ENCODE measurements at regions not wholly inside any gene's neighbourhood (a gene's known extent, or its start where the extent isn't known, plus 50 kb on each side); places are given as distances from the start of the nearest gene placed in this dataset.
"Not testable (repeated sequence)": the region's sequence is repeated elsewhere in the genome, so short reads cannot be mapped to it uniquely, and the experiment has no call there.

- intact Hi-C loops (cut with DNase I; ENCODE audit: low total_unique reads), result no loop called here
- no peaks in the 10 kb centered on the region for H3K27me3 ChIP-seq
- DNase-seq, result no peak
- no peaks in the 10 kb centered on the region for H3K36me3 ChIP-seq (ENCODE audit: low read depth, missing control alignments)
- H3K9me3 ChIP-seq, result no peaks in the 10 kb centered on the region
- H3K4me3 ChIP-seq, result no peak overlapping the region
- 80 to 83% methylated on average over 4 to 5 of the region's 5 CpGs for WGBS, 2 donors
- no peak overlapping the region for H3K27ac ChIP-seq
- TF ChIP-seq POLR2A (IDR thresholded peaks at IDR 0.05), result no peak
- no peak for TF ChIP-seq CTCF (IDR thresholded peaks at IDR 0.05)
- no peaks in the 10 kb centered on the region for H3K4me1 ChIP-seq
Measured at GRCh38 chr10:44280226-44281014, 104.5 kb downstream of the CXCL12 start.

GRCh38 chr10:44279426-44280126 is 105.3 kb downstream of the CXCL12 start:
- no peak overlapping the region for H3K4me3 ChIP-seq
- intact Hi-C loops (cut with DNase I; ENCODE audit: low total_unique reads), result no loop called here
- no peaks in the 10 kb centered on the region for H3K9me3 ChIP-seq
- 86 to 95% methylated on average over 7 of the region's 7 CpGs for WGBS, 2 donors
- no peak for DNase-seq
- H3K27ac ChIP-seq, result no peak overlapping the region
- no peaks in the 10 kb centered on the region for H3K27me3 ChIP-seq
- no peaks in the 10 kb centered on the region for H3K36me3 ChIP-seq (ENCODE audit: low read depth, missing control alignments)
- TF ChIP-seq CTCF (IDR thresholded peaks at IDR 0.05), result no peak
- no peak for TF ChIP-seq POLR2A (IDR thresholded peaks at IDR 0.05)
- H3K4me1 ChIP-seq, result no peaks in the 10 kb centered on the region

- TF ChIP-seq POLR2A (IDR thresholded peaks at IDR 0.05) (no peak), CTCF (IDR thresholded peaks at IDR 0.05) (no peak)
Measured at GRCh38 chr10:44278837-44279324, 106.0 kb downstream of the CXCL12 start.

GRCh38 chr10:44268435-44268948 is 116.4 kb downstream of the CXCL12 start:
- H3K27me3 ChIP-seq; H3K27ac ChIP-seq; DNase-seq; H3K36me3 ChIP-seq (ENCODE audit: low read depth, missing control alignments); intact Hi-C loops (cut with DNase I; ENCODE audit: low total_unique reads); H3K9me3 ChIP-seq; H3K4me1 ChIP-seq; H3K4me3 ChIP-seq: not testable (repeated sequence)
- 92 to 93% methylated on average over 6 to 16 of the region's 16 CpGs for WGBS, 2 donors

More at GRCh38 chr10:44278837-44279324, 106.0 kb downstream of the CXCL12 start:
- Histone ChIP-seq H3K4me1 (no peaks in the 10 kb centered on the region), H3K4me3 (no peak overlapping the region), H3K27me3 (no peaks in the 10 kb centered on the region), H3K27ac (no peak overlapping the region), H3K36me3 (ENCODE audit: low read depth, missing control alignments) (no peaks in the 10 kb centered on the region), H3K9me3 (no peaks in the 10 kb centered on the region)
- intact Hi-C loops (cut with DNase I; ENCODE audit: low total_unique reads), result no loop called here
- DNase-seq, result no peak
- 85 to 92% methylated on average over 2 to 5 of the region's 5 CpGs for WGBS, 2 donors

- WGBS, 2 donors, result 90 to 91% methylated on average over 3 of the region's 3 CpGs
- Histone ChIP-seq H3K4me1 (no peaks in the 10 kb centered on the region), H3K27ac (no peak overlapping the region), H3K27me3 (no peaks in the 10 kb centered on the region), H3K36me3 (ENCODE audit: low read depth, missing control alignments) (no peaks in the 10 kb centered on the region), H3K4me3 (no peak overlapping the region), H3K9me3 (no peaks in the 10 kb centered on the region)
- TF ChIP-seq POLR2A (IDR thresholded peaks at IDR 0.05), result no peak
- no peak for TF ChIP-seq CTCF (IDR thresholded peaks at IDR 0.05)
- intact Hi-C loops (cut with DNase I; ENCODE audit: low total_unique reads), result no loop called here
- DNase-seq, result no peak
Measured at GRCh38 chr10:44267007-44267406, 117.9 kb downstream of the CXCL12 start.
